DND-41 (cell line): ENCODE measurements at regions not wholly inside any gene's neighbourhood (a gene's known extent, or its start where the extent isn't known, plus 50 kb on each side); places are given as distances from the start of the nearest gene placed in this dataset.

Experiments used
- ATAC-seq: fragments of 200-7000 bp; cut with Tn5 transposase; 3 replicates; pipeline ENCODE4 v1.9.1; 2021; ENCODE audit warnings: low read depth; ENCODE audit not compliant: insufficient read depth
- DNase-seq: peaks from one replicate; pipeline ENCODE4 v3.0.0-alpha.2; 2020
- H2AFZ ChIP-seq: 2 replicates; pipeline ENCODE4 v1.6.0; 2012; ENCODE audit warnings: low read depth, low read length
- H3K27ac ChIP-seq: 2 replicates; pipeline ENCODE4 v1.5.1; 2012; ENCODE audit warnings: low read length, inconsistent platforms
- H3K27me3 ChIP-seq: fragments of 200-600 bp; sonication (generic); 2 replicates; pipeline ENCODE4 v1.6.0; 2012; ENCODE audit warnings: low read length, mild to moderate bottlenecking, inconsistent platforms; ENCODE audit not compliant: insufficient read depth, poor library complexity
- H3K36me3 ChIP-seq: 2 replicates; pipeline ENCODE4 v1.5.1; 2012; ENCODE audit warnings: low read length, inconsistent platforms; ENCODE audit not compliant: insufficient read depth
- H3K4me1 ChIP-seq: 2 replicates; pipeline ENCODE4 v1.5.1; 2012; ENCODE audit warnings: mild to moderate bottlenecking, low read length; ENCODE audit not compliant: insufficient read depth
- H3K4me2 ChIP-seq: 2 replicates; pipeline ENCODE4 v1.6.0; 2012; ENCODE audit warnings: mild to moderate bottlenecking, moderate library complexity, low read length, inconsistent platforms; ENCODE audit not compliant: insufficient read depth
- H3K4me3 ChIP-seq, 2 experiments: fragments of 200-600 bp in 1 of 2; shearing (Covaris generic) in 1 of 2; 2 replicates each; pipeline ENCODE4 v1.5.1; 2012 to 2016; ENCODE audit warnings: inconsistent platforms in 2 of 2, low read length in 2 of 2, mild to moderate bottlenecking in 2 of 2, low read depth in 1 of 2, moderate library complexity in 1 of 2
- H3K79me2 ChIP-seq: 2 replicates; pipeline ENCODE4 v1.6.0; 2012; ENCODE audit warnings: low read length, inconsistent platforms; ENCODE audit not compliant: insufficient read depth
- H3K9ac ChIP-seq: 2 replicates; pipeline ENCODE4 v1.6.0; 2012; ENCODE audit warnings: low read depth, mild to moderate bottlenecking, inconsistent platforms, low read length, moderate library complexity
- H3K9me3 ChIP-seq: 2 replicates; pipeline ENCODE4 v1.5.1; 2012; ENCODE audit warnings: low read length, moderate library complexity, mild to moderate bottlenecking, inconsistent platforms; ENCODE audit not compliant: insufficient read depth, severe bottlenecking
- H4K20me1 ChIP-seq: 2 replicates; pipeline ENCODE4 v1.6.0; 2012; ENCODE audit warnings: low read length; ENCODE audit not compliant: insufficient read depth
- EZH2 ChIP-seq: IDR thresholded peaks from 3 replicates; pipeline ENCODE4 v1.6.1; 2012; ENCODE audit warnings: borderline replicate concordance, low read depth, mild to moderate bottlenecking, moderate library complexity, low read length, inconsistent platforms; ENCODE audit not compliant: severe bottlenecking
- TF ChIP-seq, protein P1 (sequence below): IDR thresholded peaks from 2 replicates; pipeline ENCODE4 v1.5.1; 2012; ENCODE audit warnings: borderline replicate concordance, low read length, moderate library complexity, mild to moderate bottlenecking; ENCODE audit not compliant: poor library complexity, severe bottlenecking; ENCODE audit errors: extremely low read depth

DNA sequence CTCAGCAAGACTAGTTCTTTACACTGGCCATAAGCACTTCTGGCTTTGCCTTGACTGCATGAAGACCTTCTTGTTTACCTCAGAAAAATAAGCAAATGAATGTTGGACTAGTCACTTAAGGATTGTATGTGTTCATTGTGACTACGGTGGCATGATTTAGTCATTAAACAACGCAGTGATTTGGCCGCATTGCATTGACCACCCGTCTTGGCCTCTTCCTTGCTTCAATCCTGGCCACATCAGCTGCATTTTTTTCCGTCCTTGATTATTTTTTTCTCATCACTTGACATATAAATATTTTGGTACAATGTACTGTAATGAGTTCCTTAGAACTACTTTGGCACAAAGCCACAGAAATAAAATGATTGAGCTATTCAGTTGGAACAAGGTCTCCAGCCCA, 656.2 kb downstream of the RAB28 start:
- Histone ChIP-seq H3K4me2 (no peak overlapping the region), H3K27me3 (no peaks in the 10 kb centered on the region), H3K4me3 (no peak overlapping the region), H4K20me1 (no peaks in the 10 kb centered on the region), H3K9me3 (no peaks in the 10 kb centered on the region), H2AFZ (no peak overlapping the region), H3K4me1 (no peaks in the 10 kb centered on the region), H3K9ac (no peak overlapping the region), H3K79me2 (no peaks in the 10 kb centered on the region), H3K36me3 (no peaks in the 10 kb centered on the region), H3K27ac (no peak overlapping the region)
- ATAC-seq (no peak), DNase-seq (no peak)
- no peak for TF ChIP-seq EZH2
- TF ChIP-seq, protein P1, sequence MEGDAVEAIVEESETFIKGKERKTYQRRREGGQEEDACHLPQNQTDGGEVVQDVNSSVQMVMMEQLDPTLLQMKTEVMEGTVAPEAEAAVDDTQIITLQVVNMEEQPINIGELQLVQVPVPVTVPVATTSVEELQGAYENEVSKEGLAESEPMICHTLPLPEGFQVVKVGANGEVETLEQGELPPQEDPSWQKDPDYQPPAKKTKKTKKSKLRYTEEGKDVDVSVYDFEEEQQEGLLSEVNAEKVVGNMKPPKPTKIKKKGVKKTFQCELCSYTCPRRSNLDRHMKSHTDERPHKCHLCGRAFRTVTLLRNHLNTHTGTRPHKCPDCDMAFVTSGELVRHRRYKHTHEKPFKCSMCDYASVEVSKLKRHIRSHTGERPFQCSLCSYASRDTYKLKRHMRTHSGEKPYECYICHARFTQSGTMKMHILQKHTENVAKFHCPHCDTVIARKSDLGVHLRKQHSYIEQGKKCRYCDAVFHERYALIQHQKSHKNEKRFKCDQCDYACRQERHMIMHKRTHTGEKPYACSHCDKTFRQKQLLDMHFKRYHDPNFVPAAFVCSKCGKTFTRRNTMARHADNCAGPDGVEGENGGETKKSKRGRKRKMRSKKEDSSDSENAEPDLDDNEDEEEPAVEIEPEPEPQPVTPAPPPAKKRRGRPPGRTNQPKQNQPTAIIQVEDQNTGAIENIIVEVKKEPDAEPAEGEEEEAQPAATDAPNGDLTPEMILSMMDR = no peak

DNA sequence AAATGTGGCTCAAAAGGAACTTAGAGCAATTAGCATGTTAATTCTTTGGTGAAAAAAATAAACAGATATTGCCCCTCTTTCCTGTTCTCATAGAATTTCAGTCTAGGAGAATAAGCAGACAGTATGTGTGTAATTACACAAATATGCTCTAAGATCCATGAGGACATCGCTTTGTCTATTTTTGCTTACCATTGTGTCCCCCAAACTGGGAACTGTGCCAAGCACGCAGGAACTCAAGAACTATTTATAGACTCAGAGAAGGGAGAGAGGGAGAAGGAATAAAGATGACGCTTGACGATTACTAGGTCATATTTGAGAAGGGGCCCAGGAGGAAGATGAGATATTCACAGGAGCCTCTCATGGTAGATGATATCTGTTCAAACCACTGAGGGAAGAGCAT, 692.6 kb downstream of the RAB28 start:
- Histone ChIP-seq H3K4me2 (no peak overlapping the region), H3K9me3 (no peaks in the 10 kb centered on the region), H3K27me3 (no peaks in the 10 kb centered on the region), H3K4me3 (no peak overlapping the region), H2AFZ (no peak overlapping the region), H4K20me1 (no peaks in the 10 kb centered on the region), H3K4me1 (no peaks in the 10 kb centered on the region), H3K27ac (no peak overlapping the region), H3K36me3 (no peaks in the 10 kb centered on the region), H3K9ac (no peak overlapping the region), H3K79me2 (no peaks in the 10 kb centered on the region)
- TF ChIP-seq, protein P1 = no peak
- TF ChIP-seq EZH2 = no peak
- ATAC-seq (no peak), DNase-seq (no peak)

DNA sequence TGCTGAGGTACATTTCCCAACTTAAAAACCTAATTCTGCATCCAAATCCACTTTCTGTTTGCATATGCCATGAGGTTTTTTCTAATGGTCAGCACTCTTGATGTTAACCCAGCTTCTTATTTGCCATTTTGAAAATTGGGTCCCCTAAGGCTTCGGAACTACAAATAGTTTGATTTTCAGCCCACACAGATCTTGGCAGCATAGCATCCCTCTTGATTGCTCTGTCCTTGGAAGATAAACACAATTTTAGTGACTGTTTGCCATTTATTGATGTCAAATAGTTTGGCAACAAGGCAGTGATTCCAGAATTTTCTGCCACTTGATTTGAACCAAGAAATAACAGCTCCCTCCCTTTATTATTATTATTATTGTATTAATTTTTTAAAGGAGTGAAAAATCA, 696.9 kb downstream of the RAB28 start:
- Histone ChIP-seq H3K9me3 (no peaks in the 10 kb centered on the region), H3K79me2 (no peaks in the 10 kb centered on the region), H3K27ac (no peak overlapping the region), H3K27me3 (no peaks in the 10 kb centered on the region), H3K9ac (no peak overlapping the region), H4K20me1 (no peaks in the 10 kb centered on the region), H2AFZ (no peak overlapping the region), H3K4me3 (no peak overlapping the region), H3K4me1 (no peaks in the 10 kb centered on the region), H3K36me3 (no peaks in the 10 kb centered on the region), H3K4me2 (no peak overlapping the region)
- no peak for ATAC-seq
- DNase-seq = no peak
- TF ChIP-seq, protein P1 = no peak
- TF ChIP-seq EZH2 = no peak

DNA sequence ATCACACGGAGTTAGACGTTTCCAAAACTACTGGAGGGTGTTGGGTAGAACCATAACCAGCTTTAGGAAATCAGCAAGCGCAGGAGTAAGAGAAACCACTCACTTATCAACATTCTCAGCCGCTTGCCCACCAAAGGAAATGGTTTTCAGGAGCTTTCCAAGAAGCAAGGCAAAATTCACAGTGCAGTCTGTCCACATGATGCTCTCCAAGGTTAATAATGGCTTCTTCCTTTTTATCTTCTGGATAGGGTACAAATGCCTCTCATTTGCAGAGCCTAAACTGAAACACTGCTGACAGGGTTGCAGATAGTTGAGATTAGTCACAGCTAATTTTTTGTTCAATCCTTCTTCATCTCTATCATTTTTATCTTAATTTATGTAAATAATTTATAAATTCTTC, 705.4 kb downstream of the RAB28 start:
- H3K4me2 ChIP-seq = no peak overlapping the region

More for the DNA sequence above, 705.4 kb downstream of the RAB28 start:
- Histone ChIP-seq H3K4me1 (no peaks in the 10 kb centered on the region), H3K9ac (no peak overlapping the region), H2AFZ (no peak overlapping the region), H3K36me3 (no peaks in the 10 kb centered on the region), H3K9me3 (no peaks in the 10 kb centered on the region), H3K27me3 (no peaks in the 10 kb centered on the region), H4K20me1 (no peaks in the 10 kb centered on the region), H3K4me3 (no peak overlapping the region), H3K27ac (no peak overlapping the region), H3K79me2 (no peaks in the 10 kb centered on the region)
- no peak for DNase-seq
- TF ChIP-seq, protein P1 = no peak
- no peak for TF ChIP-seq EZH2
- ATAC-seq = no peak
